ENCODE measurements at regions not wholly inside any gene's neighbourhood (a gene's known extent, or its start where the extent isn't known, plus 50 kb on each side); places are given as distances from the start of the nearest gene placed in this dataset.
"Not testable (repeated sequence)": the region's sequence is repeated elsewhere in the genome, so short reads cannot be mapped to it uniquely, and the experiment has no call there.

GRCh38 chr1:101410048-101410878, 173.4 kb downstream of the S1PR1 start:
- no peak for DNase-seq (ENCODE audit: low read depth)

- no peak for DNase-seq (ENCODE audit: low read depth)
Measured at GRCh38 chr1:101420406-101420805, 183.6 kb downstream of the S1PR1 start.

GRCh38 chr1:101428083-101428482, 191.3 kb downstream of the S1PR1 start:
- not testable (repeated sequence) for DNase-seq (ENCODE audit: low read depth)

DNA sequence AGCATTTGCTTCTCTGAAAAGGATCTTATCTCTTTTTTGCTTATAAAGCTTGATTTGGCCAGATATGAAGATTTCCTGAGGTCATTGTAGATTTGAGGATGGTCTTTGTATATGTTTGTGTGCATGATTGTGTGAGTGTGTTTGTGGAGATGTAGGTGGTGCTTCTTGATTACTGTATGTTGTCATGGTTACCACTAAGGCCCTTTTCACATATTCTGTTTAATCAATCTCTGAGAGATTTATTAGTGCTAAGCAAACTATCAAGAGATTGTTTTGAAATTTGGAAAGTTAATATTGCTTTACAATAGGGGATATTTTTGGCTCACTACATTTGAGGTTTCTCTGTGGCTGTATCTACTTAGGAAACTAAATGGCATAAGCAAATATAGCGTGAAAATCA, 191.7 kb downstream of the S1PR1 start:
- DNase-seq (ENCODE audit: low read depth): no peak

- DNase-seq (ENCODE audit: low read depth): no peak
Measured at GRCh38 chr1:101431956-101432510, 195.2 kb downstream of the S1PR1 start.

DNA sequence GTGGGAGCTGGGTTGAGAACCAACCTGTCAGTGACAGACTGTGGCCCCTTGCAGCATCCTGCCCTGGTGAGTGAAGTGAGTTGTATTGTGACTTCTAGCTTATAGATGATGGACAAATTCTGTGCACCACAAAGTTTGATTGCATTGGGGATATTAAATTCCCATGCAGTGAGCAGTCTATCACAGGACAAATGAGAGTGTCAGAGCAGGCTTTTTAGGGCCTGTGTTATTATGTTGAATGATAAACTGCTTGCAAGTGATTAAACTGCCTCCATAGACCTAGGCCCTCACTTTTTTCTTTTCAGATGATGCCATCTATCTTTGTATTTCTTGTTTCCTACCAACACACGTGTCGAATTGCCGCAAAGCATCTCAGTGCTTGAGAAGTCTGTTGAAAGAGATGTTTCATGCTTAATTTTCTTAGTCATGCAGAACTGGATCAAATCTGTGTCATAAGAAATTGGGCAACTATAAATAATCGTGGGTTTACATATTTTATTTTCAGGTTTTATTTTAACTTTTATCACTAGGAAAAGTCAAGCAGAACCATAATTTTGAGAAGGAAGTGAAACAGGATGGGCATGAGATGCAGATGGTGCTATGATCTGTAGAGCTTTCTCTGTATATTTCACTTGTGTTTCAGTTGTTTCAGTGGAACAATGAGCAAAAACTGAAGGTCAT, 199.2 kb downstream of the S1PR1 start:
- peak; percentile 2 for DNase-seq (ENCODE audit: low read depth)

DNA sequence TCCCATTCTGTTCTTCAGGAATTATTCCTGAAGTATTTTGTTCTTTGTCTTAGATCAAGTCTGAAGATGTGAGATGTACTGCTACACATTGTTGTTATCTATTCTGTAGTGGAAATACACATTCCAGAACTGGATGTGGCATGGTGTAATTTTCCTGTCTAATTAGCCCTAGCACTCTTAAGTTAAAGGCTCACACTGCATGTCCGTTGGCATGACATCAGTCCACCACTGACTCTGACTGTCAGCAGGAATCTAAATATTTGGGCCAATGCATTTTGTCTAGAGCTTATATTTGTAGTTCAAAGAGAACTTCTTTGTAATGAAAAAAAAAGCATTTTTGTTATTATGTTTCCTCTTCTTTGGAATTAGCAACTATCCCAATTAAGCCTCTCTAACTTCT, 201.0 kb downstream of the S1PR1 start:
- no peak for DNase-seq (ENCODE audit: low read depth)

DNA sequence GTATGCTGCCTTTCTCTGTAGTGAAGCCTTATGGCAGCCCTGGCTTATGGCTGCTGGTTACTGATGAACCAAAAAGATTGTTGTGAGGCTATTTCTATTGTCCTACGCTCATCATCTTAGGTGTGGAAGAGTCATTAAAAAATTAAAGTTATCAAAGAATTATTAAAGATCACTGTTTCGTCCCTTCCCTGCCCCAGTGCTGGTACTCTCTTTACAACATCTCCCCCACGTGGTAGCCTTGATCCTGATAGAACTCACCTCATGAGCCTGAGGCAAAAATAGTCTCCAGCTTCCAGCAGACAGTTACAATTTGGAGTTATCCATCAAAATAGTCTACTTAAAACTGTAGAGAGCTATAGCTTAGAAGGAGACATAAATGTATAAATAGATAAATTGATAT, 201.5 kb downstream of the S1PR1 start:
- no peak for DNase-seq (ENCODE audit: low read depth)

GRCh38 chr1:101440485-101440884, 203.7 kb downstream of the S1PR1 start:
- no peak for DNase-seq (ENCODE audit: low read depth)

DNA sequence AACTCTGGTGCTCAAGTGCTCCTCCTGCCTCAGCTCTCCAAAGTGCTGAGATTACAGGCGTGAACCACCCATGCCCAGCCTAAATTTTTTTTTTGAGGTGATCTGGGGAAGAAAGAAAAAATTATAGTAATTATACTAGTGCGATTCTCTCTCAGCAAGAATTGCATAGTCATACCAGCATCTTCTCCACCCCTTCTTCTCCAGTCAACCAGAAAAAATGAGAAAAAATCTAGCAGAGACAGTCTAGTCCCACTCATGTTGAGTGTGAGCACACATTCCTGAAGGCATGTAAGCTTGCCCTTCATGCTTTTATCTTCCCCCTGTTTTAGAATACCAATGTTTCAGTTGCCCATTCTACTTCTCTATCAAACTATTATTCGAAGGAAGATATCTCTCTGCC, 207.6 kb downstream of the S1PR1 start:
- DNase-seq (ENCODE audit: low read depth): no peak

DNA sequence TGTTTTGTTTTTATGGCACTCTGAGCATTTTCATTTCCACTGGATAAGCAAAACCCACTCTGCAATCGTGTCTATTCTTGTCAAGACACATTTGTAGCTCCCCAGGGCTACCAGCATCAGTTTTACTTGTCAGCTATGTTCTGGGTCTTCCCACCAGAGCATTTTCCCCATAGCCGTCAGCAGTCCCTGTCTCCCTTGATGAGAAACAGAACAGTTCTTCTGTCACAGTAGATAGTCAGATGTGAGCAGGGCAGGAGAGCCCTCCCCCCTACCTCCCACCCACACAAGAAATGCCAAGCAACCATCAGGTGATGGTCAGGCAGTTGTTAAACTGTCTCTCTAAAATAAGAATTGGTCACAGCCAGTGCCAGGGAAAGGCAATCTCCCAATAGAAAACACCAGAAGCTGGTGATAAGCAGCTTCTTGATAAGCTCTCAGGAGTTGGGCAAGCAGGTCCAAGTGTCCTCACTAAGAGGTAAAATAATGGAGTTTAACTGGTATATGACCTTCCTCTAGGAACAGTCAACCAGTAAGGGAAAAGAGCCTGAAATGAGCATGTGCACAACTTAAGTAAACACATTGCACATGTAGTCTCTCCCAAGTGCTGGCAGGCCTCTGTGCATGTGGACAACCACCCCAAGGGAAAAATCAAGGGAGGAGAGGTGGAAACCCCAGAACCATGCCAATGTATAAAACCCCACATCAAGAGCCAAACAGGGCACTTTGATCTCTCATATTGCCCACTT, 208.2 kb downstream of the S1PR1 start:
- no peak for DNase-seq (ENCODE audit: low read depth)

GRCh38 chr1:101448018-101448417, 211.2 kb downstream of the S1PR1 start:
- DNase-seq (ENCODE audit: low read depth): no peak

- DNase-seq (ENCODE audit: low read depth): not testable (repeated sequence)
Measured at GRCh38 chr1:101450691-101451090, 213.9 kb downstream of the S1PR1 start.

GRCh38 chr1:101451888-101452287, 215.1 kb downstream of the S1PR1 start:
- DNase-seq (ENCODE audit: low read depth): no peak

DNA sequence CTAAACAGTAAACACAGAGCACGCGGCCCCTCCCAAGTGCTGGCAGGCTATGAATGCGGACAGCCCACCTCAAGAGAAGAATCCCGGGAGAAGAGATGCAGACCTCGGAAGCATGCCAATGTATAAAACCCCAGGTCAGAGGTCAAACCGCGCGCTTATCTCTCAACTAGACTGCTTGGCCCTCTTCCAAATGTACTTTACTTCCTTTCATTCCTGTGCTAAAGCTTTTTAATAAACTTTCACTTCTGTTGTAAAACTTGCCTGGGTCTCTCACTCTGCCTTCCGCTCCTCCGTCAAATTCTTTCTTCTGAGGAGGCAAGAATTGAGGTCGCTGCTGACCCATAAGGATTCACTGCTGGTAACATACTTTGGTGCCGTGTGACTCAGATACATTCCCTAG, 216.0 kb downstream of the S1PR1 start:
- no peak for DNase-seq (ENCODE audit: low read depth)

DNA sequence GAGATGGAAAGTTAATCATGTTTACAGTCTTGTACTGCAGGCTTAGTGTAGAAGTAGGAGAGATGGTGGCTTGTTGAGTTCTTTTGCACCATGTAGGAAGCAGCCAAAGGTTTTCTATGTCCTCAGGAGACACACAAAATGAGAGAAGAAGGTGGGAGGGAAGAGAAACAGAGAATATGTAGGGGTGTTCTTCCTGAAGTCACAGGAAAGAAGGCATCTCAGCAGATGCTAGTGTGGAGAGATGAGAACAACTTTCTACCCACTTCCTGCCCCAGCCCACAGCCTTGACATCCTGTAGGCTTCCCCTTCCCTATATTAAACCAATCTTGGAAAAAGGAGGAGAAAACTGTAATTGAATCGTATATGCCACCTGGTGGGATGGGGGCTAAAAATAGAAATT, 217.0 kb downstream of the S1PR1 start:
- no peak for DNase-seq (ENCODE audit: low read depth)

DNA sequence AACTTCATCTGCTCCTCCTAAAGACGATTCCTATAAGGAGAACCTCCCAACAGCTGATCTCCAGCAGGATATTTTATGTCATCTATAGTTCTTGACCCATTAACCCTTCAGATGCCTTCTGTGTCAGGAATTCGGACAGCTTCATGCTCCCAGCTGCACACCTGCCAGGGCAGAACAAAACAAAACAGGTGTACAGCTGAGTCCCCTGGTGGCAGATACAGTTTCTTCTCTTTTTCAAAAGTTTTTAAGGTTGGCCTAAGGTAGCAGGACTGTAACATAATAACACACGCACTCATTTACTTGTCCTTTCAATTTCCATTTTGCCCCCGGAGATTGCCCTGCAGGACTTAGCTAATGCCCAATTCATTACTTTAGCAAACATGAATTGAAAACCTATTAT, 218.3 kb downstream of the S1PR1 start:
- no peak for DNase-seq (ENCODE audit: low read depth)

DNA sequence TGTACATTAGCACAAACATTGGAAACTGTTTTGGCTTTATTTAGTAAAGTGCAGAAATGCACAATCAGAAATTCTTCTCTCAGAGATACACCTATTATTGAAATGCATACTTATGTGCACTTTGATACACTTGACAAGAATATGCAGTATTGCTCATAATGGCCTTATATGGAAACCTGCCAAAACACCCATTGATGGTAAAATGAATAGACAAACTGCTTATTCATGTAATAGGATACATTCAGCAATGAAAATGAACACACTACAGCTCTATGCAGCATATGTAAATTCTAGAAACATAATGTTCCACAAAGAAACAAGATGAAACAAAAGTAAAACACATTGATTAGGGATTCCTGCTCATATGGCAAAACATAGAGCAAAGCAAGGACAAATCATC, 223.9 kb downstream of the S1PR1 start:
- no peak for DNase-seq (ENCODE audit: low read depth)

GRCh38 chr1:101463195-101463594, 226.4 kb downstream of the S1PR1 start:
- DNase-seq (ENCODE audit: low read depth): peak; percentile 23

DNA sequence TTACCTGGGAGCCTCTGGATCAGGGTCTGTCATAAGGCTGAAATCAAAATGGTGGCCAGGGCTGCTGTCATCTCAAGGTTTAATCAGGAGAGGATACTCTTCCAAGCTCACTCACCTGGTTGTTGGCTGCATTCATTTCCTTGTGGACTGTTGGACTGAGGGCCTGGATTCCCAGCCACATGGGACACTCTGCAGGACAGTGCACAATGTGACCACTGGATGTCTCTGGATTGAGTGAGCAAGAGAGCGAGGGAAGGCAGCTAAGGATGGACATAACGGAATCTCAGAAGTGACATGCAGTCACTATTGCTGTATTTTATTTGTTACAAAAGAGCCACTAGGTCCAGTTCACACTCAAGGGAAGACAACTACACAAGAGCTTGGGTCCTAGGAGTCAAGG, 229.1 kb downstream of the S1PR1 start:
- DNase-seq (ENCODE audit: low read depth): no peak

GRCh38 chr1:101474039-101474665, 237.3 kb downstream of the S1PR1 start:
- no peak for DNase-seq (ENCODE audit: low read depth)

- DNase-seq (ENCODE audit: low read depth): no peak
Measured at GRCh38 chr1:101476541-101476940, 239.7 kb downstream of the S1PR1 start.
